Muscle of back (tissue), 3 donors: ENCODE measurements at regions not wholly inside any gene's neighbourhood (a gene's known extent, or its start where the extent isn't known, plus 50 kb on each side); places are given as distances from the start of the nearest gene placed in this dataset.
"Not testable (repeated sequence)": the region's sequence is repeated elsewhere in the genome, so short reads cannot be mapped to it uniquely, and the experiment has no call there.

ENCODE experiments used
- DNase-seq, 3 donors: peaks; one replicate each; pipeline versions ENCODE4 v3.0.0 to v3.0.0-alpha.2; 2013

DNA sequence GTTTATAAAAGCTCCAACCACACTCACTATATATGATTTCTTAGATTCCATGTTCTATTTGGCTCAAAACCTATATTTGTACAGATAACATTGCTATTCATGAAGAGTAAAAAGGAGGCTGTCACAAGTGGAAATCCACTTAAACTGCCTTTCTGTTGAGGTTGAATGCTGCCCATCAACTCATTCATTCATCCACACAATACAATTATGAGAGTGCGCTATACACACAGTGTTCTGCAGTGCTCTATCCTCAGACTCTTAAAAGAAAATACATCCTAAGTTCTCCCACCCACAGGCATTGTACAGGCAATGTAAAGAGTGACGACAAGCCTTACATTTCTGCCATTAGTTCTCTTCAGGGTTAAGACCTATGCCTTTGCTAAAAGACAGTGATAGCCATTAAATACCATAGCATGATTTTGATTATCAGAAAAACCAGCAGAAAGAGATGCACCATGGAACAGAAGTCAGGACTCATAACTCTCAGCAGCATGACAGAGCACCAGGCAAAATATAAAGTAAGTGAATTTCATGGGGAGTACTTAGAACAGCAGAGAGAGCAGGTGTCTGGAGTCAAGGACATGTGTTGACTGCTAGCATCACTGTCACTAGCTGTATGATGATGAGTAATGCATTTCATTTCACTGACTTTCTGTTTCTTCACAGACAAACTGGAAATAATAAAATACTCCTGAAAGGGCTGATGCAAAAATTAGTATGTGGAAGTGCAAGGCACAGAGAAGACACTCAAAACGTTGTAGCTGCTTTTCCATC lies 218.0 kb downstream of the RBM26 start:
- DNase-seq, result no peak

DNA sequence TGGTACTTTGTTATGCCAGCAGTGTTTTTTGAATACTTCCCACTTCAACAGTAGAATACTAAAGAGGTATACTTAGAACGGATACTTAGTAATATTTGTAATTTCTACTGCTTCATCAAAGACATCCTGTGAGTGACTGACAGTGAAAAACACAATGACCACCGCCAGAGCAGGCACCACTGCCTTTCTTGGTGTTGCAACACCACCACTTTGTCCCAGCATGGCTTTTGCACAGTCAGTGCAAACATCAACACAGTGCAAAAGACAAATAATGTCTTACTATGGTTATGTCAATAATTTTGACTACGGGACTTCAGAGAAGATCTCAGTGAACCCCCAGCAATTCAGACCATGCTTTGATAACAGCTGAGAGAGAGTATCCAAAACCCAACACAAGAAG lies 220.5 kb downstream of the RBM26 start:
- no peak for DNase-seq

DNA sequence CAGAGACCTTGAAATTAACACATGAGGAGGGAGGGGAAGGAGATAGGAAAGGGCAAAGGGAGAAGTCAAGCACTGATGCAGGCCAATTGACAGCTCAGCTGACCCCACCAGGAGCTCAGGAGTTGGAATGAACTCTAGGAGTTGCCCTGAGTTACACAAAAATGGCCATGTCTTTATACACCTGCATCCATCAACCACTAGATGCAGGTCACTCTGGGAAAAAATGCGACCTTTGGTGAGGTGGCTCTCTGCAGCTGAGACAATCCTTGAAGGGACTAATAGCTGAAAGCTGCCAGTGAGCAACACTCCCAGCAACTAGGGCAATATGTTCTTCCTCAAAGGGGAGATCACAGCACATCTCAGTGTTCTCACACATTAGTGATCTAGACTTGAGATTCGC lies 222.8 kb downstream of the RBM26 start:
- DNase-seq, result no peak

DNA sequence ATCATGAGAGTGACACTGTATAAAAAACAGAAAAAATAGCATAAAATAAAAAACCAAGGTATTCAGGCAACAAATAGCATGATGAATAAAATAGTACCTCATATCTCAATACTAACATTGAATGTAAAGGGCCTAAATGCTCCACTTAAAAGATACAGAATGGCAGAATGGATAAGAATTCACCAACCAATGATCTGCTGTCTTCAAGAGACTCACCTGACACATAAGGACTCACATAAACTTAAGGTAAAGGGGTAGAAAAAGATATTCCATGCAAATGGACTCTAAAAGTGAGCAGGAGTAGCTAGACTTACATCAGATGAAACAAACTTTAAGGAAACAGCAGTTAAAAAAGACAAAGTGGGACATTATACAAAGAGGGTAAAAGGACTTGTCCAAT lies 232.4 kb downstream of the RBM26 start:
- not testable (repeated sequence) for DNase-seq

DNA sequence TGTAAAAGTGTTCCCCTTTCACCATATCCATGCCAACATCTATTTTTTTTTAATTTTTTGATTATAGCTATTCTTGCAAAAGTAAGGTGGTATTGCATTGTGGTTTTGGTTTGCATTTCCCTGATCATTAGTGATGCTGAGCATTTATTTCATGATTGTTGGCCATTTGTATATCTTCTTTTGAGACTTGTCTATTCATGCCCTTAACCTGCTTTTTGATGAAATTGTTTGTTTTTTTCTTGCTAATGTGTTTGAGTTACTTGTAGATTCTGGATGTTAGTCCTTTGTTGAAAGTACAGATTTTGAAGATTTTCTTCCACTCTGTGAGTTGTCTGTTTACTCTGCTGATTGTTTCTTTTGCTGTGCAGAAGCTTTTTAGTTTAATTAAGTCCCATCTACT lies 233.1 kb downstream of the RBM26 start:
- not testable (repeated sequence) for DNase-seq

DNA sequence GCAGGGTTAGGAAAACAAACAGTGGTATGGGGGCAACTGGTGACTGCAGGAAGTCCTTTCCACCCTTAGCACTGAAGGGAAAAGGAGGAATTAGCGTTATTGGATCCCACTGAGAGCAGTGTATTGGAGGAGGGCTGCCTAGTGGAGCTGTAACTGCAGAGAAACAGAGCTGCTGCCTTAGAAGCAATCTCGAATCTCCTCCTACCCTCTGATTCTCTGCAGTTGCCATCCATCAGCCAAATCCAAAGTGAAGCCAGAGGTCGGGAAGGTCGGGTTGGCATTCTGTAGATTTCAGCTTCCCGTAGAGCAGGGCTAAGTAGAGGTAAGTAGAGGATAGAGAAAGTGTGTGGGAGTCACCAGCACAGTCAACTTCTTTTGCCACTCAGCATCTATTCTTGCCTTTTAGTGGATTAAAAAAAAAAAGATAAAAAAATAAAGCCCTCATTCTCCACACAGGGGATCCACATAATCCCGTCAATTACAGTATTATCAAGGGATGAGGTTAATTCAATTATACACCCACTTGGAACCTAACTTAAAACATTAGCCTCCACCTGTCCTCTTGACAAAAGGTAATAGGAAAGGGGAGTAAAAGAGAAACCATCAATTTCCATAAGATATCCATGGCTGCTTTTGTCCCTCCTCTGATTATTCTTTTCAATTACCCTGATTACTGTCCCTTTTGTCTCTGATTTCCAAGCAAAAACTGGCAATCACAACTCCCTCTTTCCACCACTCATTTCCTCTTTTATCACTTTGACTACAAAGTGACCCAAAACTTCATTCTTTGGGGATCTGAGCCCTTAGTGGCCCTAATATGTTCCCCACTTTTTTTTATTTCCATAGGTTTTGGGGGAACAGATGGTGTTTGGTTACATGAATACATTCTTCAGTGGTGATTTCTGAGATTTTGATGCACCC lies 234.7 kb downstream of the RBM26 start:
- DNase-seq, result no peak

DNA sequence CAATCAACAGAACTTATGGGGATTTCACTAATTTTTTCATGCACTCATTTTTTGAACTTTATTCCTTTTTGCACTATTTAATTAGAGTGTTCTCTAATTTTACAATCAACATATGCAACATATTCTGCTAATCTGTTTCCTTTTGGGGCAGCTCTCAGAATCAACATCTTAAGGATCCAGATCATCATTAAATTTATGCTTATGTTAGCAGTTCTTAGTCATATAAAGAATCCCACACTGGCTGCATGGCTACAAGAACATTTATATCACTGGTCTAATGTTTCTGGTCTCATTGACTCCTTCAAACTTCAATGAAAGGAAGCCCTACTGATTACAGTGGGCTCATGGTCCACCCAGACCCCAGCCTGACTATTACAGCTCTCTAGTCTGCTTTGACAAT lies 245.2 kb downstream of the RBM26 start:
- no peak for DNase-seq

DNA sequence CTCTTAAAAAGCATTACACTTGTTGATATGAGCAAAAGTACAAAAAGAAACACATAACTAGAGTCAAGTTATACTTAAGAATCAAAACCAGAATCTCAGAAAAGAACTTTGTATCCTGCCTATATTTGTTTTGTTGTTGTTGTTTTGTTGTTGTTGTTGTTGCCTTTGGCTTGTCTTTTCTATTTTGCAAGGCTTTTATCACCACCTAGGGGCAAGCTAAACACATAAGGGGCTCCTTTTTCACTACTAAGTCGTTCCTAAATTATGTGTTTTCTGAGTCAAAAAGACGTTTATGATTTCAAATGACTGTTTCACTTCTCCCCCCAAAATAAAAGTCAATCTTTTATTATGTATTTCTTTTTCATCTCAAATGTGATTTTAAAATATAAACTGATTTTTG lies 250.2 kb downstream of the RBM26 start:
- DNase-seq, result no peak

DNA sequence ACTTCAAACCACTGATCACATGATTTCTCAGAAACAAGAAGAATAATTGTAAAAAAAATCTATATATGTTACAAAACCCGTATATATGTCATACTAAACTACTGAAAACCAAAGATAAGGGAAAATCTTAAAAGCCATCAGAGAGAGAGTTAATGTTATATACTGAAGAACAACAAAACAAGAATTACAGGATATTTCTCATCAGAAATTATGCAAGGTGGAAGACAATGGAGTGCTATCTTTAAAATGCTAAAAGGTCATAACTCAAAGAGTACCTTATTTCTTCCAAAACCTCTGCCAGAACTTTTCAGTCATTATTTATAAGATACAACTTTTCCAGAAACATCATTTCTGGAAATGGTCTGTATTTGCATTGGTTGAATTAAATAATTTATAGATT lies 256.8 kb downstream of the RBM26 start:
- no peak for DNase-seq

DNA sequence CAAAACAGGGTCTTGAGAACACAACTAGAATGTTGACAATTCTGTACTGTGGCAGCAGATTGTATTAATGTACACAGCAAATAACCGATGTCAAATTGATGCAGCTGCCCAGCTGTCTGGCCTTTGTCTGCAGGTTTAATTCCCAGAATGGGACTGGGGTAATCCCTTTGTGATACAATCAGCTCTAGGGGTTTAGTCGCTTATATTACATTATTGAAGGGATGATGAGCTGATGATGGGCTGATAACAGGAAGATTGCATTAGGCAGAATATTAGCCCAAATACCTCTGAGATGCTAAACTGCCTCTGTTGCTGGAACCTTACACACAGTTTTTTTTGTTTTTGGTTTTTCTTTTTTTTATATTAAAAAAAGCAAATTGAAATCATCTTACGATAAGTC lies 265.0 kb downstream of the RBM26 start:
- no peak for DNase-seq

DNA sequence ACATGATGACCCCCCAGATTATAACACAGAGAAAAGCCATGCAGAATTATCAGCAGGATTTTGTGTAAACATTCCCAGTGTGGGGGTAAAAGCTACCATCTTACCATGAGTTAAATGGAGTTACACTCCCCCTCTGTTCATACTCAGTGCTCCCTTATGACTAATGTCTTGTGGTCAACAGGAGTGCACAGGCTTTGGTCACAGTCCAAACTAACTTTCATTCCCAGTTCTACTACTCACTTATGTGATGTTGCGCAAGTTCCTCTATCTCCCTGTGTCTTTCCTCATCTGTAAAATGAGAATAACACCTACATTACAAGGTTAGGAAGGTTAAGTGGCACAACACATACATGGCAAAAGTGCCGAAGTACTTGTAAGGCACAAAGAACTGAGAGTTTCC lies 277.9 kb downstream of the RBM26 start:
- peak in 1 of 3 donors; percentile 6 for DNase-seq

DNA sequence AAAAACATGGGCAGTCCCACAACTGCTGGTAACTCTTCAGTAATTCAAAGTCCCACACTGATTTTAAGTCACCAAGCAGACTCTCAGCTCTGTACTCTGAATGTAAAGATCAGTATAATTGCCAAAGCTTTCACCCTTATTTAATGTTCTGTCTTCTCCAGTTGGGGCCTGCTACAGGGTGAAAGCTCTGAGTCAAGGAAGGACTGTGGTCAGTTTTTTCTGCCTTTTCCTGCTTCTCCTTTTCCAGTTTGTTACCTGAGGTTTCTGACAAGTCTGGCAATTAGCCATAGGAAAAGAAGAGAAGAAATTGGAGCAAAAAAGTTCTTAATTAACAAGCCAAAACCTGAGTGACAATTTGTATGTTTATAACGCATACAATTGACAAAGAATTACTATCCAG lies 279.3 kb downstream of the RBM26 start:
- no peak for DNase-seq

DNA sequence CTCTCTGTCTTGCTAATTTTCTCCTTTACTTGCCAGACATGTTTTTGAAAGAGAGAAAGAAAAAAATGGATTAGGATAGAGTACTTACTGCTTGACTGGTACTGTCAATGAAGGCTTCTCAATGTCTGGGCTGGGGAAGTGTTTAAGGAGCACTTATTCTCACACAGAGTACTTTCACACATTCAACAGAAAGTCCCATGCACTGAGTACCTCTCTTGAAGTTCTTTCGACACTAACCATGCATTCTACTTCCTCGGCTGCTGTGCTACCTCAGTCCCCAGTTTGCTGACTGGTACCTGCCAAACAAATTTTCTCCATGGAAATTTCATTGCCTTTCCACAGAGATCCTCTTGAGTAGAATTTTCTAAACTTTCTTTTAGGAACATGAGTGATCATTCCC lies 281.9 kb downstream of the RBM26 start:
- DNase-seq, result no peak

DNA sequence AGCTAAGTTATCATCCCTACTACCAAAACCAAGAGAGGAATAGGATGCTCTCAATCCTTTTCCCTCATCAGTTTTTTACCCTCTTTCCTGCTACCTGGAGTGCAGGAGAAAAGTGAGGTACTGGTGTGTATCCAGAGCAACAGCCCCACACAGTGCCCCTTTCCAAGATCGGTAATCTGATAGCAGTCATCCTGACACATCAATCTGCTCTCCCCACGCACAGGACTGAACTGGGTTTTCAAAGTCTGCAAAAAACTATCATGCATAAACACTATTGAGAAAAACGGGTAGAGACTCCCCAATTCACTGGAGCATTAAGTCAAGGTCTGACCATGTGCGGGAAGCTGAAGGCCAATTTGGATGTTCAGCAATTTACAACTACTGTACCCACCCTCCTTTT lies 284.8 kb downstream of the RBM26 start:
- no peak for DNase-seq

DNA sequence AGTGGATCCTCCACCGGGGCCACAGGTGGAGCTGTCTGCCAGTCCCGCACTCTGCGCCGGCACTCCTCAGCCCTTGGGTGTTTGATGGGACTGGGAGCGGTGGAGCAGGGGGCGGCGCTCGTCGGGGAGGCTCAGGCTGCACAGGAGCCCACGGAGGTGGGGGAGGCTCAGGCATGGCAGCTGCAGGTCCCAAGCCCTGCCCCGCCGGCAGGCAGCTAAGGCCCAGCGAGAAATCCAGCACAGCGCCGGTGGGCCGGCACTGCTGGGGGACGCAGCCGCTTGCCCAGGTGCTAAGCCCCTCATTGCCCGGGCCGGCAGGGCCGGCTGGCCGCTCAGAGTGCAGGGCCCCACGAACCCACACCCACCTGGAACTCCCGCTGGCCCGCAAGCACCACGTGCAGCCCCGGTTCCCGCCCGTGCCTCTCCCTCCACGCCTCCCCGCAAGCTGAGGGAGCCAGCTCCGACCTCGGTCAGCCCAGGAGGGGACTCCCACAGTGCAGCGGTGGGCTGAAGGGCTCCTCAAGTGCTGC lies 286.4 kb downstream of the RBM26 start:
- DNase-seq, result no peak

DNA sequence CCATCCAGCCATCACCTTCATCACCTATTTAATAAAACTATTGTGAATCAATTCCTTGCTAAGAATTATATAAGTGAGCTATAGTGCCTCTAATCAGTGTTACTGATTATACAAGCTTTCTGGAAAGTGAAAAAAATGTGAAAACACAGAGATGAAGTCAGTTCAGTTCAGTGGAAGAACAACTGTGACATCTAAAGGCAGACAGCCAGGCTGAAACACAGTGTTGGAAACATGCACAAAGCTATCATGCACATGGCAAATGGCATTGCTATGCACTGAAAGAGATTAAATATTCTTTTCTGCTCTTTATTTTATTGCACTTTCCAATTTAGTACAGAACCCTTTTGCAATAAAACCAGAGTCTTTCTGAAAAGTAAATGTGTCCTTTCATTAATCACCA lies 294.0 kb downstream of the RBM26 start:
- DNase-seq, result no peak

DNA sequence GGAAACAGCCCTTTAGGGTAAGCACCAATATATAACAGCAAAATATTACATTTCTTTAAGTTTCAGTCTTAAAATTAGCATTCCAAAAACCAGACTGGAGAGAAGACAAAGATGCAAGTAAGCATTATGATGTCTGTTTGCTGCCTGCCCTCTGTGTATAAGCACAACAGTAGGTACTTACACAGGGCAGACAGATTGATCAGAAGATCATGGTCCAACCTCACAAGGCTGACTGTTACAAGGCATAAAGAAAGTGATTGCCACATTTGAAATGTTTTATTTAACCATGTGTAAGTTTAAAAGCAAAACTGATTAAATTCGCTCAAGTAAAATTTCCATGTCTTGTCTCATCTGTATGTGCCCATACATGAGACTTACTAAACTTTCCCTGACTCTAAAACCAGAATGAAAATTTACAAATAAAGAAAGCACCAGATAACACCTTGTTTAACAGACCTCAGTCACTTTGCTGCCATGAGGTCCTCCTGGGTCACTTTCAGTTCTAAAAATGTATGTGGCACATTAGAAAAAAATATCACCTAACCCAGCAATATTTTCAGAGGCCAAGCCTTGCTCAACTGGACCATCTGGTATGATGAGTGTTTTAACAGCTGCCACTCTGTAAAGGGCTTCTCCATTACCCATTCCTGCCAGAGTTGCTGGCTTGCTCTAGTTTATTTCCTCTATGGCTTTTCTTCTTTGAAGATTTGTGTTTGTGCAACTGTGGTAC lies 297.0 kb downstream of the RBM26 start:
- DNase-seq, result no peak

DNA sequence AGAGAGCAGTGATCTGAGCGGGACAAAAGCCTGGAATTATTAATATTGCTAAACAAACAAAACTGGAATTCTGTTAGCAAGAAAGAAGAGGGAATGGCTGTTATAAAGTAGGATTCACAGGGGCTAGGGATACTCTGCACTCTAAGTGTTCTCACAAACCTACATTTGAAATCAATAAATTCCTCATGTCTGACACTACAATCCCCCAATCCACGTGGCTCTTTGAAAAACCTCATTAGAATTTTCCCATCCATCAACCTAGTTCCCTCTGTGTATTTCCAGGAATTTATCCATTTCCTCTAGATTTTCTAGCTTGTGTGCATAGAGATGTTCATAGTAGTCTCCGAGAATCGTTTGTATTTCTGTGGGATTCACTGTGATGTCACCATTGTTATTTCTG lies 307.5 kb downstream of the RBM26 start:
- no peak for DNase-seq

DNA sequence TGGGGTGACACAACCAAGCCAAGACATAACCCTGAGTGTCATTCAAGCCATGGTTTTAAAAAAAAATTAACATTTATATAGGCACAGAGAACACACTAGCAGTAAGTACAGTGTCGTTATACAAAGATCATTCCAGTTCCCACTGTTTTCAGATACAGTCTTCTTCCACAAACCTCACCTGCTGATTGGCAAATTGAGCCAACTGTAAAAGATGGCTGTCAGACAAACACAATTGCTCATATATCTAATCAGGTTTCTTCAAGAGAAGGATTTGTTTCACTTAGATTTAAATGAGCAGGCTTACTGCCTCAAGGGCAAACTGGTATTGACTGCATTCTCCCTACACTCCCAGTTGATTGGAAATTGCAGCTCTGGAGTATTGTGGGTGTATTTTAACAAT lies 308.9 kb downstream of the RBM26 start:
- DNase-seq, result no peak

DNA sequence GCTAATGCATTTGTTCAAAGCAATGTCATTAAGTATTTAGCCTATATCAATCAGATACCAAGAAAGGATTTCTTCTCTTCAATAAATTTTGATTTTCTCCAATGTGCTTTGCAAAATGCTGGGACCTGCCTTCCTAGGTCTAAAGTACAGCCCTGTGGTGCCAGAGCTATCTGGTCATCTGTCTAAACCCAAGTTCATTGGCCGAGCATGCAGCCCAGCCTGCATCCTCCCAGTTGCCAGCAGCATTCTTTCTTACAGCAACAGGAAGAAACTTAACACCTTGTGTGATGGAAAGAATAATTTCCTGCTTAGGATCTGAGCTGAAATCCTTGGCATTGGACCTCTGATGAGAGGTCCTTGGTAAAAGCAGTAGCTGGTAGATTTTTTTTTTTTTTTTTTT lies 310.0 kb downstream of the RBM26 start:
- DNase-seq, result no peak

DNA sequence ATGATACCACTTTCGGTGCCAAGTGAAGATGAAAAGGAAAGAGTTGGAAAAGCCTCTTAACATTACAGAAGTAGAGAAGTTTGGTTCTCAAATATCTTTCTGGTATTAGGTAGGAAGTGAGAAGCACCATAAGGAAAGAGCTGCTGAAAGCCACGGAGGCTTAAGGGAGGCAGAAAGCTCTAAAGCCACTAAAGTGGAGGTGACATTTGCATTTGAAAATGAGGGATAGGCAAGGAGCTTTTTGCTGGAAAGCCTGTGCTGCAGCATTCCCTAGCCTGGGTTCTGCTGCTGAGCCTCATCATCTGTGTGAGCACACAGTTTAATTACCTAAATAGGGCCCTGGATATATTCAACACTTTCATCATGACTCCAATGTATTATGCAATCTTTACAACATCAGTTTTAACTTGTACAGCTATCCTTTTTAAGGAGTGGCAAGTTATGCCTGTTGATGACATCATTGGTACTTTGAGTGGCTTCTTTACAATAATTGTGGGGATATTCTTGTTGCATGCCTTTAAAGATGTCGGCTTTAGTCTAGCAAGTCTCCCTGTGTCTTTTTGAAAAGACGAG lies 315.4 kb downstream of the RBM26 start:
- no peak for DNase-seq
